CD4-positive, alpha-beta T cell (primary cell): ENCODE measurements at regions not wholly inside any gene's neighbourhood (a gene's known extent, or its start where the extent isn't known, plus 50 kb on each side); places are given as distances from the start of the nearest gene placed in this dataset.

Experiments used
- ATAC-seq: fragments of 200-7000 bp; cut with Tn5 transposase; one replicate; pipeline ENCODE4 v1.10.0; 2022; ENCODE audit warnings: mild to moderate bottlenecking; ENCODE audit not compliant: poor library complexity
- CTCF ChIA-PET: fragments of 350-600 bp; sonication (Branson Sonifier 250); formaldehyde crosslinking; loops from one replicate; lab custom pipeline; 2021; ENCODE audit warnings: antibody characterized with exemption, inconsistent platforms; lab: Charles Lee
- POLR2A ChIA-PET: fragments of 350-600 bp; sonication (Branson Sonifier 250); formaldehyde crosslinking; loops from one replicate; lab custom pipeline; 2021; ENCODE audit warnings: antibody characterized with exemption, inconsistent platforms; lab: Charles Lee
- DNase-seq, 14 experiments: peaks; one replicate each; pipeline ENCODE4 v3.0.0-alpha.2; 2013 to 2020; ENCODE audit warnings: mixed read lengths in 2 of 14
- H3K27ac ChIP-seq, 2 donors: one replicate each; pipeline versions ENCODE4 v1.5.1 to v1.7.0; 2013; ENCODE audit warnings: low read length in 2 of 2, low read depth in 1 of 2, mild to moderate bottlenecking in 1 of 2
- H3K27me3 ChIP-seq, 2 experiments: 1 replicate in 1 of 2; 2 replicates in 1 of 2; pipeline versions ENCODE4 v1.6.1 to v1.7.0; 2013; ENCODE audit warnings: low read length in 2 of 2, control low read depth in 1 of 2, mild to moderate bottlenecking in 1 of 2, moderate library complexity in 1 of 2; ENCODE audit not compliant: insufficient read depth in 2 of 2, control insufficient read depth in 1 of 2
- H3K36me3 ChIP-seq: one replicate; pipeline ENCODE4 v1.6.1; 2013; ENCODE audit warnings: low read length, control low read depth; ENCODE audit not compliant: insufficient read depth
- H3K4me1 ChIP-seq: one replicate; pipeline ENCODE4 v1.6.1; 2013; ENCODE audit warnings: low read length, control low read depth; ENCODE audit not compliant: insufficient read depth
- H3K4me3 ChIP-seq: one replicate; pipeline ENCODE4 v1.5.1; 2013; ENCODE audit warnings: mild to moderate bottlenecking, low read length, moderate library complexity
- H3K9me3 ChIP-seq, 2 experiments: 1 replicate in 1 of 2; 2 replicates in 1 of 2; pipeline versions ENCODE4 v1.6.1 to v1.7.0; 2013; ENCODE audit warnings: low read length in 2 of 2, mild to moderate bottlenecking in 2 of 2, control low read depth in 1 of 2, moderate library complexity in 1 of 2; ENCODE audit not compliant: control insufficient read depth in 1 of 2, insufficient read depth in 1 of 2
- H3K27ac Mint-ChIP-seq: one replicate; pipeline ENCODE4 v1.8.0; 2020; ENCODE audit warnings: mixed read lengths
- H3K27me3 Mint-ChIP-seq: one replicate; pipeline ENCODE4 v1.8.0; 2021; ENCODE audit warnings: mixed read lengths
- H3K36me3 Mint-ChIP-seq: one replicate; pipeline ENCODE4 v1.8.0; 2021; ENCODE audit warnings: low read depth, mixed read lengths
- H3K4me1 Mint-ChIP-seq: one replicate; pipeline ENCODE4 v1.8.0; 2021; ENCODE audit warnings: low read depth, mixed read lengths
- H3K4me3 Mint-ChIP-seq: one replicate; pipeline ENCODE4 v1.8.0; 2020; ENCODE audit warnings: mild to moderate bottlenecking, mixed read lengths
- H3K9me3 Mint-ChIP-seq: one replicate; pipeline ENCODE4 v1.8.0; 2020; ENCODE audit warnings: mixed read lengths
- intact Hi-C, 2 experiments: fragments of 100-400 bp; cut with DNase I in 1 of 2; cut with micrococcal nuclease in 1 of 2; formaldehyde crosslinking; loops; one replicate each; pipeline versions ENCODE4 v1.15.1 to v1.9.0; 2023 to 2025; cut with DNase I, micrococcal nuclease
- TF ChIP-seq, protein P1 (sequence below): fragments of 200-600 bp; IDR thresholded peaks from one replicate; pipeline ENCODE4 v1.8.0; 2022; ENCODE audit warnings: antibody characterized with exemption, mild to moderate bottlenecking

GRCh38 chr1:65554829-65555228, 134.4 kb downstream of the LEPR start:
- Histone ChIP-seq H3K36me3 (no peaks in the 10 kb centered on the region), H3K9me3 (peaks cover 0 to 22% of the 10 kb centered on the region in 2 experiments), H3K4me1 (no peaks in the 10 kb centered on the region), H3K27me3 (no peaks in the 10 kb centered on the region), H3K4me3 (no peak overlapping the region), H3K27ac (no peak overlapping the region)
- intact Hi-C loops = no loop called here
- Mint-ChIP-seq H3K9me3 (peaks cover 24% of the 10 kb centered on the region), H3K27me3 (no peaks in the 10 kb centered on the region), H3K27ac (no peak overlapping the region), H3K36me3 (peaks cover 26% of the 10 kb centered on the region), H3K4me1 (no peaks in the 10 kb centered on the region), H3K4me3 (no peak overlapping the region)
- no peak for DNase-seq
- no peak for ATAC-seq
- POLR2A ChIA-PET = no interaction called here
- TF ChIP-seq, protein P1, sequence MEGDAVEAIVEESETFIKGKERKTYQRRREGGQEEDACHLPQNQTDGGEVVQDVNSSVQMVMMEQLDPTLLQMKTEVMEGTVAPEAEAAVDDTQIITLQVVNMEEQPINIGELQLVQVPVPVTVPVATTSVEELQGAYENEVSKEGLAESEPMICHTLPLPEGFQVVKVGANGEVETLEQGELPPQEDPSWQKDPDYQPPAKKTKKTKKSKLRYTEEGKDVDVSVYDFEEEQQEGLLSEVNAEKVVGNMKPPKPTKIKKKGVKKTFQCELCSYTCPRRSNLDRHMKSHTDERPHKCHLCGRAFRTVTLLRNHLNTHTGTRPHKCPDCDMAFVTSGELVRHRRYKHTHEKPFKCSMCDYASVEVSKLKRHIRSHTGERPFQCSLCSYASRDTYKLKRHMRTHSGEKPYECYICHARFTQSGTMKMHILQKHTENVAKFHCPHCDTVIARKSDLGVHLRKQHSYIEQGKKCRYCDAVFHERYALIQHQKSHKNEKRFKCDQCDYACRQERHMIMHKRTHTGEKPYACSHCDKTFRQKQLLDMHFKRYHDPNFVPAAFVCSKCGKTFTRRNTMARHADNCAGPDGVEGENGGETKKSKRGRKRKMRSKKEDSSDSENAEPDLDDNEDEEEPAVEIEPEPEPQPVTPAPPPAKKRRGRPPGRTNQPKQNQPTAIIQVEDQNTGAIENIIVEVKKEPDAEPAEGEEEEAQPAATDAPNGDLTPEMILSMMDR = no peak
- CTCF ChIA-PET = no interaction called here

DNA sequence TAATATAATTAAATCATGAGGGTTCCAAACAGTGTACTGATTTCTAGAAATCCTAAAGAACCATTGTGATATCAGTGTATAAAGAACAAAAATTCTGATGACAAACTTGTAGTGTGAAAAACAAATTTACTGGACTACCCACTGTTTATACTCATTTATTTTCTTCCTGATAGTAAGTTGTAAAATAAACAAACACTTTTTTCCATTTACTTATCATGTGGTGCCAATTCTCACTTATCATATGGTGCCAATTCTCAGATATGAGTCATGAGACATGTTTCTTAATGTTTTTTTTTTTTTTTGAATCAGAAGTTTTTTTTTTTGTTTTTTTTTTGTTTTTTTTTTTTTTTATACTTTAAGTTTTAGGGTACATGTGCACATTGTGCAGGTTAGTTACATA, 137.7 kb downstream of the LEPR start:
- intact Hi-C loops = no loop called here
- Histone ChIP-seq H3K27me3 (no peaks in the 10 kb centered on the region), H3K4me1 (no peaks in the 10 kb centered on the region), H3K9me3 (peaks cover 0 to 14% of the 10 kb centered on the region in 2 experiments), H3K4me3 (no peak overlapping the region), H3K27ac (no peak overlapping the region), H3K36me3 (no peaks in the 10 kb centered on the region)
- CTCF ChIA-PET = no interaction called here
- ATAC-seq (no peak), DNase-seq (no peak)
- Mint-ChIP-seq H3K4me3 (no peak overlapping the region), H3K4me1 (no peaks in the 10 kb centered on the region), H3K9me3 (peaks cover 12% of the 10 kb centered on the region), H3K36me3 (peaks cover 4% of the 10 kb centered on the region), H3K27me3 (no peaks in the 10 kb centered on the region), H3K27ac (no peak overlapping the region)
- TF ChIP-seq, protein P1 = no peak
- POLR2A ChIA-PET = no interaction called here

- TF ChIP-seq, protein P1 = no peak
- peaks cover 23% of the 10 kb centered on the region for H3K36me3 Mint-ChIP-seq
- no peak overlapping the region for H3K4me3 ChIP-seq
- ChIA-PET CTCF (no interaction called here), POLR2A (no interaction called here)
- peaks cover 14% of the 10 kb centered on the region for H3K9me3 Mint-ChIP-seq
- no peak for ATAC-seq
- no peaks in the 10 kb centered on the region for H3K4me1 ChIP-seq
- intact Hi-C loops = no loop called here
- no peaks in the 10 kb centered on the region for H3K4me1 Mint-ChIP-seq
- H3K27ac Mint-ChIP-seq = no peak overlapping the region
- H3K36me3 ChIP-seq = no peaks in the 10 kb centered on the region
- H3K4me3 Mint-ChIP-seq = no peak overlapping the region
- DNase-seq = no peak
- no peaks in the 10 kb centered on the region for H3K27me3 Mint-ChIP-seq
- H3K27ac ChIP-seq = no peak overlapping the region
- H3K9me3 ChIP-seq = peaks cover 0 to 4% of the 10 kb centered on the region in 2 experiments
- no peaks in the 10 kb centered on the region for H3K27me3 ChIP-seq
Measured at GRCh38 chr1:65564493-65564892, 144.0 kb downstream of the LEPR start.
